Activated CD4-positive, CD25-positive, alpha-beta regulatory T cell treated with anti-CD3 and anti-CD28 coated beads, Interleukin-2, amount 50 U/mL, for 72 hours (primary cell): ENCODE measurements at regions not wholly inside any gene's neighbourhood (a gene's known extent, or its start where the extent isn't known, plus 50 kb on each side); places are given as distances from the start of the nearest gene placed in this dataset.

Source experiments
- DNase-seq: peaks from one replicate; pipeline ENCODE4 v3.0.0; 2021

DNA sequence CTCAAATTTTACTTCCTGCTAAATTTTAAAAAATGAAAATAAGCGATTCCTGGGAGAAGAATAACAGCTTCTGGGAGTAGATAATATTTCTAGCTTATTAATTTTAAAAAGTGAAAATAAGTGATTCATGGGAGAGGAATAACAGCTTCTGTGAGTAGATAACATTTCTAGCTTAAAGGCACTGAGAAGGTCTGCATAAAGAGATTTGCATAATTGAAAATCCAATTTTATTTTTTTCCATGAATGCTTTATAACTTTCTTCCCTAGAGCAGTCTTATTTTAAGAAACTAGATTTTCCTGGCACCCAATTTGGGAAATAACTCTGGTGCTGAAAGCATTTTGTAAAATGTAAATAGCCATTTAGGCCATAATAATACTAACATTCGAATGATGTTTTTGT lies 65.9 kb upstream of the ASTN2 start:
- DNase-seq = no peak

DNA sequence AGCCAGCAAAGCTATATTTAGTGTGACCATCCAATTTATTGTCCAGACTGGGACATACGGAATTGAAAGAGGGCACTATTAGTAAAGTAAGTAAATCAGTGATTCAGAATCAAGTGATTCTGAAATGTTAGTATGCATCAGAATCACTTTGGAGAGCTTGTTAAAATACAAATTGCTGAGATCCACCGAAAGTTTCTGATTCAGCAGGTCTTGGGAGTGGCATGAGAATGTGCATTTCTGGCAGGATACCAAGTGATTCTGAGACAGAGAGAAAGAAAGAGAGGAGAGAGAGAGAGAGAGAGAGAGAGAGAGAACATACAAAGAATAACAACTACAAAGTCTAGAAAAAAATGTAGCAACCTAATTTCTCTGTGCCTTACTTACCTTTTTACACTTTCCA lies 65.4 kb upstream of the ASTN2 start:
- no peak for DNase-seq

DNA sequence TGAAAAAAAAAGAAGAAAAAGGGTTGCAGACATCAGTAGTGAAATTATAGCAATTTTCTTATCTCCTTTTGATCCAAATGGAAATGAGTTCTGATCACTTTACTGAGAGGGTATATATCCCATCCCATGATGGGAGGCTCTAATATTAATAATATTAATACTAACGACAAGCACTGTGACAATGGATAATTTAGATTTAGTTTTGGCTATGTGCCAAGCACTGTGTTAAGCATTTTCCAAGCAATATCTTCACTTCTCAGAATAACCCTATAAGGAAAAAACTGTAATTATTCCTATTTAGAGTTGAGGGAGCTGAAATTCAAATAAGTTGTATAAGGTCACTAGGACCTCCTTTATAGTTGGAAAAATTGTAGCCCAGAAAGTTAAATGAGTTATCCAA lies 58.4 kb upstream of the ASTN2 start:
- DNase-seq = no peak

DNA sequence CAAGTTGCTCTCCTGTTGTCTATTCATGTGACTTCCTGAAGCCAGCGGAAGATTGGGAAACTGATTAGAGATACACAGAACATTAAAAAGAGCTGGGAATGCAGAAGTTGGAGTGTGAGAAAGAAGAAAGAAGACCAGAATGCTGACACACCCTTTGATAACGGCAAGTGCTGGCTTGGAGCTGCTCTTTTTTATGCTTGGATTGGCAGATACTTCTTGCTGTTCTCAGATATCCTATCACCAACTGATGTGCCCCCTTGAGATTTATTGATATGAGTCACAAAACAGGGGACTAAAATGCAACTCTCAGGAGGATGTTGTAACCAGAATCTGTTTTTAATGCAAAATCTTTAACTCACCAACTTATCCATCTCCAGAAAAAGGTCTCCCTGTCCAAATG lies 56.0 kb upstream of the ASTN2 start:
- no peak for DNase-seq

DNA sequence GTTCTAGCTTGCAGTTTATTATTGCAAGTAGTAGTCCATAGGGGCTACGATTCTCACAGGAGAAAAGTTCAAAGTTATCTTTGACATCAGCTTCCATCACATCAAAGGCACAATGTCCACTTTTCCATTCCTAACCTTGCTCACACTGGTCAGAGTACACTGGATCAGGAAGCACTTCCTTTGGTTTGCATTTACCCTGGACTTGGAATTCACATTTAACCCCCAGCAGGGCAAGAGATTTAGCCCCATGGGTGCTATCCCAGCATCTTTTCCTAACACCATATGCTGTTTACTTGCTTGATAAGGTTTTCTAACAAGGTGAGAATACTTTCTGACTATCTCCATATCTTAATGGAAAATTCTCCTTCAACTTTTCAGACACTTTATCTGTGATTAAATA lies 55.6 kb upstream of the ASTN2 start:
- no peak for DNase-seq

DNA sequence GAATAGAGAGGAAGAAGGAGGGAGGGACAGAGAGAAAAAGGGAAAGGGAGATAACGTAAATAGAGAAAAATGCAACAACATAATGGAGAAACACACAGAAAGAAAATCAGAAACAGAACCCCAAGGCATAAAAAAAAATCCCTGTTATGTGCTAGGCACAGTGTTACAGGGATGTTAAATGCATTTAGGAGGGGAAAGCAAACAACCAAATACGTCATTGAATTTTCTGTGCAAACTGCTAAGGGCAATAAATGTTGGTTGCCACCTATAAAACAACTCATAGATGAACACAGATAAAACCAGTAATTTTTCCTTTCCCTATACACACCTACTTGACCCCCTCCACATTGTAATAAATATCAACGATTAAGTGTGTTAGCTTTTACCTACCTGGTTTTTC lies 51.3 kb upstream of the ASTN2 start:
- DNase-seq = no peak

DNA sequence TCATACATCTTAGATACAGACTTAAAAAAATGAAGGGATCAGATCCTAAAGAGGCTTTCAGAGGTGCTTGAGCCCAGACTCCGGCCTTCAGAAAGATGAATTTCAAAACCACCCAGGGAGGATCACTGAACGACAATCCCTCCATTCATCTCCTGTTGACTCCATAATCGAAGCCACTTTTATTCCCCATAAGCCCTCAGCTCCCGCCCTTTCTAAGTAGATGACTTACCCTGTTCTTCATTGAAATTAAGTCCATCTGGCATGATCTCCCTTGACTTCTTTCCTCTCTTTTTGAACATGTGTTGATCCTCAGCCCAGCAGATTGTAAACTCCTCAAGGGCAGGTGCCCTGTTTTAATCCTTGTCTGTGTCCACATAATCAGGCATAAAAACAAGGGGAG lies 50.8 kb upstream of the ASTN2 start:
- no peak for DNase-seq

DNA sequence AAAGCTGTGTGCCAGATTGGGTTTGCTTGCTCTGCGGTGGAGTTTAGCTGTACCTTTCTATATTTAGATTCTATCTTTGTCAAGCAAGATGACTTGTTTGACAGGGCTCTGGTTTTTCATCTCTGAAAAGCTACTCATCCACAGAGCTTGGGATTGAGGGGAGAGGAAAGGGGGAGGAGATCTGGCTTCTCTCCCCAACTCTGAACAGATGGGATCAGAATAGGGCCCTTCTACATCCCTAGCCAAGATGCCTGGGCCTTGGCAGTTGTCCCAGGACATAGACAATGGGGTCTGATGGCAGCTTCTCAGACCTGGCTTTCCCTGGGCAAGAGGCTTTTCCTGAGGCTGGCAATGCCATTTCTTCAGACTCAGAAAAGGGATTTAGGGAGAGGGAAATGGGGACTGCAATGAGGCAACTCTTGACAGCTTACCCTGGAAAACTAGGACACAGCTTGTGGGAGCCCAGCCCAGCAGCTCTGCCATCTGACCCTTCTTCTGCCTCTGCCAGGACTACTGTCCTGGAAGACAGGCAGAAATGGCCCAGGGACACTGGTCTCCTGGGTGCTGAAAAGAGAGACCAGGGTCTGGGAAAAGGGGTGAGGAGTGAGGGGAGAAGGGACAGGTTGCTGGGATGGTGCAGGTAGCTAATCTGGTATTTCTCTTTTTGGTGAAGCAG lies 50.2 kb upstream of the ASTN2 start:
- DNase-seq = no peak
